PC-9 (cell line): ENCODE measurements at regions not wholly inside any gene's neighbourhood (a gene's known extent, or its start where the extent isn't known, plus 50 kb on each side); places are given as distances from the start of the nearest gene placed in this dataset.

Experiments used
- BruUV-seq: library from RNA; stranded (reverse); fragments of 400-500 nt; replicated peaks from 2 replicates; lab custom pipeline; 2021; lab: Mats Ljungman, UMichigan
- CTCF ChIA-PET: fragments of 300-600 bp; sonication (Branson Sonifier 250); formaldehyde crosslinking; loops from one replicate; lab custom pipeline; 2022; ENCODE audit warnings: antibody characterized with exemption; lab: Charles Lee
- POLR2A ChIA-PET: fragments of 300-600 bp; sonication (Branson Sonifier 250); formaldehyde crosslinking; loops from one replicate; lab custom pipeline; 2022; ENCODE audit warnings: antibody characterized with exemption; ENCODE audit not compliant: unreplicated experiment; lab: Charles Lee
- DNase-seq, 2 experiments: peaks; one replicate each; pipeline versions ENCODE4 v3.0.0 to v3.0.0-alpha.2; 2015 to 2022; ENCODE audit warnings: mixed read lengths in 1 of 2
- H2AFZ ChIP-seq: fragments of 200-600 bp; sonication (generic); 2 replicates; pipeline ENCODE4 v1.8.1; 2017; ENCODE audit warnings: antibody characterized with exemption
- H3F3A ChIP-seq: fragments of 200-600 bp; sonication (generic); 2 replicates; pipeline ENCODE4 v1.8.1; 2017; ENCODE audit warnings: antibody characterized with exemption, mild to moderate bottlenecking, low read depth; ENCODE audit not compliant: insufficient read depth
- H3K27ac ChIP-seq: fragments of 200-600 bp; sonication (generic); 2 replicates; pipeline ENCODE4 v1.6.1; 2016; ENCODE audit warnings: mixed run types
- H3K27me3 ChIP-seq: fragments of 200-600 bp; sonication (generic); 2 replicates; pipeline ENCODE4 v1.6.1; 2016; ENCODE audit warnings: low read depth, mixed run types; ENCODE audit not compliant: insufficient read depth
- H3K36me3 ChIP-seq: fragments of 200-600 bp; sonication (generic); 2 replicates; pipeline ENCODE4 v1.6.1; 2016; ENCODE audit warnings: low read depth, mixed run types
- H3K4me1 ChIP-seq: fragments of 200-600 bp; sonication (generic); replicated peaks from 2 replicates; pipeline ENCODE4 v1.6.1; 2016; ENCODE audit warnings: mixed run types; ENCODE audit not compliant: insufficient read depth
- H3K4me2 ChIP-seq: fragments of 200-600 bp; sonication (generic); 2 replicates; pipeline ENCODE4 v1.6.1; 2017; ENCODE audit warnings: mixed run types
- H3K4me3 ChIP-seq: fragments of 200-600 bp; sonication (generic); 2 replicates; pipeline ENCODE4 v1.6.1; 2016; ENCODE audit warnings: mixed run types
- H3K79me2 ChIP-seq: fragments of 200-600 bp; sonication (generic); 2 replicates; pipeline ENCODE4 v1.6.1; 2017; ENCODE audit warnings: low read depth, mixed run types
- H3K9me2 ChIP-seq: fragments of 200-600 bp; sonication (generic); 2 replicates; pipeline ENCODE4 v1.8.1; 2017; ENCODE audit warnings: mild to moderate bottlenecking; ENCODE audit not compliant: insufficient read depth
- H3K9me3 ChIP-seq: fragments of 200-600 bp; sonication (generic); 2 replicates; pipeline ENCODE4 v1.8.1; 2016; ENCODE audit warnings: low read depth; ENCODE audit not compliant: insufficient read depth
- H4K20me1 ChIP-seq: fragments of 200-600 bp; sonication (generic); 2 replicates; pipeline ENCODE4 v1.8.1; 2017; ENCODE audit not compliant: insufficient read depth
- CTCF ChIP-seq: fragments of 200-600 bp; sonication (generic); conservative IDR thresholded peaks from 2 replicates; pipeline ENCODE4 v1.6.1; 2017; ENCODE audit warnings: mixed run types, antibody characterized with exemption, mild to moderate bottlenecking, moderate library complexity
- EZH2 ChIP-seq: fragments of 200-600 bp; sonication (generic); IDR thresholded peaks from 2 replicates; pipeline ENCODE4 v1.8.0; 2017; ENCODE audit warnings: antibody characterized with exemption, low read depth
- intact Hi-C: fragments of 100-400 bp; cut with micrococcal nuclease; formaldehyde crosslinking; loops from one replicate; pipeline ENCODE4 v1.10.0; 2022; ENCODE audit not compliant: unreplicated experiment

GRCh38 chr2:240202586-240202985 is 62.1 kb upstream of the OTOS start:
- ChIA-PET CTCF (no interaction called here), POLR2A (no interaction called here)
- 0 out of 2 replicates have a peak, but pooled peaks cover 4% of the 10 kb centered on the region for H4K20me1 ChIP-seq
- TF ChIP-seq CTCF (no peak), EZH2 (no peak)
- intact Hi-C loops, result no loop called here
- no peak overlapping the region for H3K27ac ChIP-seq
- peaks cover 8% of the 10 kb centered on the region; the same call in 1 of the 2 replicates for H3F3A ChIP-seq
- no peaks in the 10 kb centered on the region for H3K9me2 ChIP-seq
- H3K4me2 ChIP-seq, result no peak overlapping the region
- H2AFZ ChIP-seq, result no peak overlapping the region
- no peaks in the 10 kb centered on the region for H3K79me2 ChIP-seq
- DNase-seq, result no peak
- BruUV-seq, result no TSS peak
- H3K4me3 ChIP-seq, result no peak overlapping the region
- H3K27me3 ChIP-seq, result peaks cover 42% of the 10 kb centered on the region
- H3K36me3 ChIP-seq, result no peaks in the 10 kb centered on the region
- peaks cover 12% of the 10 kb centered on the region; the same call in 1 of the 2 replicates for H3K4me1 ChIP-seq
- H3K9me3 ChIP-seq, result no peaks in the 10 kb centered on the region; the same call in 1 of the 2 replicates

GRCh38 chr2:240203031-240203787 is 62.8 kb upstream of the OTOS start:
- BruUV-seq, result no TSS peak
- no peak for DNase-seq
- Histone ChIP-seq H3K4me2 (no peak overlapping the region), H3K9me3 (no peaks in the 10 kb centered on the region; the same call in 1 of the 2 replicates), H3K9me2 (no peaks in the 10 kb centered on the region), H3K4me3 (no peak overlapping the region), H3K36me3 (no peaks in the 10 kb centered on the region), H3K27ac (no peak overlapping the region), H3F3A (peaks cover 8% of the 10 kb centered on the region; the same call in 1 of the 2 replicates), H3K27me3 (peaks cover 41% of the 10 kb centered on the region), H2AFZ (no peak overlapping the region), H3K79me2 (no peaks in the 10 kb centered on the region), H3K4me1 (peaks cover 12% of the 10 kb centered on the region; the same call in 1 of the 2 replicates), H4K20me1 (0 out of 2 replicates have a peak, but pooled peaks cover 4% of the 10 kb centered on the region)
- TF ChIP-seq CTCF (no peak), EZH2 (no peak)
- ChIA-PET CTCF (no interaction called here), POLR2A (no interaction called here)
- intact Hi-C loops, result no loop called here

- Histone ChIP-seq H3K36me3 (no peaks in the 10 kb centered on the region), H3K79me2 (no peaks in the 10 kb centered on the region), H3K9me3 (no peaks in the 10 kb centered on the region; the same call in 1 of the 2 replicates), H3K4me3 (no peak overlapping the region), H4K20me1 (0 out of 2 replicates have a peak, but pooled peaks cover 4% of the 10 kb centered on the region), H2AFZ (no peak overlapping the region), H3K4me2 (no peak overlapping the region), H3F3A (peaks cover 8% of the 10 kb centered on the region; the same call in 1 of the 2 replicates), H3K4me1 (peaks cover 17% of the 10 kb centered on the region; the same call in 1 of the 2 replicates), H3K9me2 (no peaks in the 10 kb centered on the region), H3K27me3 (peaks cover 41% of the 10 kb centered on the region), H3K27ac (no peak overlapping the region)
- intact Hi-C loops, result no loop called here
- TF ChIP-seq CTCF, result no peak
- POLR2A ChIA-PET, result no interaction called here
- BruUV-seq, result no TSS peak
- no peak for DNase-seq
- CTCF ChIA-PET, result no interaction called here
Observed at GRCh38 chr2:240203788-240204270, 63.4 kb upstream of the OTOS start.
